Mucosa of descending colon (tissue), 3 donors: ENCODE measurements at regions not wholly inside any gene's neighbourhood (a gene's known extent, or its start where the extent isn't known, plus 50 kb on each side); places are given as distances from the start of the nearest gene placed in this dataset.

Experiments
- ATAC-seq: fragments of 200-7000 bp; cut with Tn5 transposase; one replicate; pipeline ENCODE4 v1.9.1; 2020; ENCODE audit warnings: mild to moderate bottlenecking, moderate library complexity
- DNase-seq, 3 donors: peaks; one replicate each; pipeline ENCODE4 v3.0.0-alpha.2; 2020
- H3K36me3 ChIP-seq: fragments of 200-600 bp; one replicate; pipeline ENCODE4 v1.8.0; 2021; ENCODE audit warnings: low read depth, mild to moderate bottlenecking
- H3K4me1 ChIP-seq: fragments of 200-600 bp; one replicate; pipeline ENCODE4 v1.8.0; 2021; ENCODE audit warnings: low read depth, mild to moderate bottlenecking
- H3K4me3 ChIP-seq: fragments of 200-600 bp; one replicate; pipeline ENCODE4 v1.8.0; 2021; ENCODE audit warnings: mild to moderate bottlenecking
- H3K9me3 ChIP-seq: fragments of 200-600 bp; one replicate; pipeline ENCODE4 v1.8.0; 2021; ENCODE audit warnings: mild to moderate bottlenecking
- CTCF ChIP-seq: fragments of 200-600 bp; IDR thresholded peaks from one replicate; pipeline ENCODE4 v1.8.0; 2022; ENCODE audit warnings: antibody characterized with exemption, mild to moderate bottlenecking
- intact Hi-C, 2 donors: fragments of 100-400 bp; cut with DNase I in 1 of 2; cut with micrococcal nuclease in 1 of 2; formaldehyde crosslinking; loops; one replicate each; pipeline versions ENCODE4 v1.11.0 to v1.11.1; 2022; cut with DNase I, micrococcal nuclease
- donor health status: DM: no; HTN: no; CAD: no; lungs with moderate emphysema.
- donor health status: DM: no; HTN: no; CAD: no.
- donor health status: DM: no; HTN: yes; CAD: no.

GRCh38 chr6:164227952-164228522 lies 813.5 kb downstream of the QKI start:
- H3K36me3 ChIP-seq: no peaks in the 10 kb centered on the region
- intact Hi-C loops: no loop called here
- no peak overlapping the region for H3K4me3 ChIP-seq
- TF ChIP-seq CTCF: no peak
- no peaks in the 10 kb centered on the region for H3K4me1 ChIP-seq
- ATAC-seq: no peak
- peaks cover 41% of the 10 kb centered on the region for H3K9me3 ChIP-seq
- DNase-seq: no peak

- TF ChIP-seq CTCF: no peak
- Histone ChIP-seq H3K4me1 (no peaks in the 10 kb centered on the region), H3K4me3 (no peak overlapping the region), H3K9me3 (peaks cover 30% of the 10 kb centered on the region), H3K36me3 (no peaks in the 10 kb centered on the region)
- DNase-seq: no peak
- ATAC-seq: no peak
- intact Hi-C loops: no loop called here
Observed at GRCh38 chr6:164216839-164217238, 802.3 kb downstream of the QKI start.

- Histone ChIP-seq H3K4me1 (no peaks in the 10 kb centered on the region), H3K36me3 (no peaks in the 10 kb centered on the region), H3K4me3 (no peak overlapping the region), H3K9me3 (peaks cover 30% of the 10 kb centered on the region)
- no peak for DNase-seq
- ATAC-seq: no peak
- no peak for TF ChIP-seq CTCF
- intact Hi-C loops: no loop called here
Observed at GRCh38 chr6:164216368-164216767, 801.9 kb downstream of the QKI start.

GRCh38 chr6:164214066-164214465 lies 799.5 kb downstream of the QKI start:
- DNase-seq (no peak), ATAC-seq (no peak)
- no peak for TF ChIP-seq CTCF
- Histone ChIP-seq H3K36me3 (no peaks in the 10 kb centered on the region), H3K4me1 (no peaks in the 10 kb centered on the region), H3K9me3 (peaks cover 34% of the 10 kb centered on the region), H3K4me3 (no peak overlapping the region)
- intact Hi-C loops: no loop called here

GRCh38 chr6:164211254-164211653 lies 796.7 kb downstream of the QKI start:
- H3K9me3 ChIP-seq: peaks cover 44% of the 10 kb centered on the region
- no peak overlapping the region for H3K4me3 ChIP-seq
- ATAC-seq (no peak), DNase-seq (no peak)
- intact Hi-C loops: no loop called here
- H3K4me1 ChIP-seq: no peaks in the 10 kb centered on the region
- no peaks in the 10 kb centered on the region for H3K36me3 ChIP-seq
- no peak for TF ChIP-seq CTCF

GRCh38 chr6:164210783-164211182 lies 796.3 kb downstream of the QKI start:
- no peaks in the 10 kb centered on the region for H3K4me1 ChIP-seq
- H3K36me3 ChIP-seq: no peaks in the 10 kb centered on the region
- peaks cover 44% of the 10 kb centered on the region for H3K9me3 ChIP-seq
- DNase-seq (no peak), ATAC-seq (no peak)
- H3K4me3 ChIP-seq: no peak overlapping the region
- no peak for TF ChIP-seq CTCF
- intact Hi-C loops: no loop called here
